Transverse colon (tissue), 4 donors: ENCODE measurements at regions not wholly inside any gene's neighbourhood (a gene's known extent, or its start where the extent isn't known, plus 50 kb on each side); places are given as distances from the start of the nearest gene placed in this dataset.

ENCODE experiments used
- DNase-seq: peaks from one replicate; pipeline ENCODE4 v3.0.0-alpha.2; 2019
- H3K27ac ChIP-seq, 4 donors: fragments of 200-600 bp; sonication (generic); 2 replicates each; pipeline ENCODE4 v1.5.1; 2016 to 2018; ENCODE audit warnings: inconsistent platforms in 4 of 4
- H3K27me3 ChIP-seq: fragments of 200-600 bp; sonication (generic); 2 replicates; pipeline ENCODE4 v1.5.1; 2017; ENCODE audit warnings: inconsistent platforms
- H3K36me3 ChIP-seq, 4 donors: fragments of 200-600 bp; sonication (generic); 2 replicates each; pipeline ENCODE4 v1.5.1; 2017 to 2019; ENCODE audit warnings: inconsistent platforms in 4 of 4
- H3K4me1 ChIP-seq, 4 donors: fragments of 200-600 bp; sonication (generic); 2 replicates each; pipeline ENCODE4 v1.5.1; 2017 to 2020; ENCODE audit warnings: inconsistent platforms in 4 of 4
- H3K4me3 ChIP-seq, 4 donors: fragments of 200-600 bp; sonication (generic); 1 replicate in 1 of 4; 2 replicates in 3 of 4; pipeline versions ENCODE4 v1.5.1 to v1.6.1; 2017 to 2019; ENCODE audit warnings: inconsistent platforms in 4 of 4
- H3K9me3 ChIP-seq, 2 donors: fragments of 200-600 bp; sonication (generic); 2 replicates each; pipeline ENCODE4 v1.5.1; 2017 to 2019; ENCODE audit warnings: inconsistent platforms in 2 of 2
- EP300 ChIP-seq: sonication (generic); formaldehyde crosslinking; IDR thresholded peaks from one replicate; pipeline ENCODE4 v1.6.1; 2017; ENCODE audit warnings: antibody characterized with exemption, low read depth
- POLR2A ChIP-seq: fragments of 450-650 bp; IDR thresholded peaks from one replicate; pipeline ENCODE4 v1.6.1; 2016; ENCODE audit warnings: antibody characterized with exemption, mild to moderate bottlenecking, moderate library complexity
- POLR2AphosphoS5 ChIP-seq, 3 donors: sonication (generic); formaldehyde crosslinking; IDR thresholded peaks; one replicate each; pipeline ENCODE4 v1.6.1; 2016; ENCODE audit warnings: antibody characterized with exemption in 3 of 3
- WGBS, 2 donors: methylation state at CpG; one replicate each; pipeline ENCODE4 v1.1.5; 2018; ENCODE audit warnings: low coverage in 1 of 2; 5-methylcytosine and 5-hydroxymethylcytosine counted together
- in situ Hi-C, 4 donors: fragments of 200-750 bp; cut with MboI; loops; one replicate each; pipeline versions ENCODE4 v1.15.0 to v1.15.1; 2017; ENCODE audit warnings: low sequenced_read_pairs in 3 of 4, low pct_ligation_motif_present in 1 of 4, low pct_unique_long_range_greater_than_20kb in 1 of 4
- intact Hi-C: fragments of 100-400 bp; cut with DNase I; formaldehyde crosslinking; loops from one replicate; pipeline ENCODE4 v1.15.1; 2023; ENCODE audit warnings: low total_unique reads
- TF ChIP-seq, protein P1 (sequence below), 5 experiments: fragments of 200-600 bp in 3 of 5; fragments of 450-650 bp in 2 of 5; sonication (generic) in 3 of 5; IDR thresholded peaks; 1 replicate in 2 of 5; 2 replicates in 3 of 5; pipeline ENCODE4 v1.5.1; 2016 to 2017; ENCODE audit warnings: antibody characterized with exemption in 5 of 5, inconsistent platforms in 3 of 5, mild to moderate bottlenecking in 2 of 5, moderate library complexity in 1 of 5

DNA sequence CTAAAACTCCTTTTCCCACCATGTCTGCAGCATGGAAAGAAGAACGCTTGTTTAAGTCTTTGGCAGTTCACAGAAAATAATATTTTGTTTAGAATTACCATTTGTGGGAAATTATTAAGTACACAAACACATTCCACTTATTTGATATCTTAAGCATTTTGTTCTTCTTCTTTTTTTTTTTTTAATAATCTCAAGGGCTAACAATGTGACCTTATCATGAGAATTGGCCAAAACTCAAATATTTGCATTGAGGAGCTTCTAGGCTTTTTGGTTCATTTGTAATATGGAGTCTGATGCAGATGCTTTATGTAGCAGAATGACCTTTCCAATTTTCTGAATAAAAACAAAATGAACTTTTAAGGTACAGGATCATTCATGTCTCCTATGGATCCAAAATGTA, 555.0 kb downstream of the ZEB2 start:
- no peaks in the 10 kb centered on the region for H3K9me3 ChIP-seq
- no peaks in the 10 kb centered on the region for H3K27me3 ChIP-seq
- H3K4me1 ChIP-seq, result no peaks in the 10 kb centered on the region
- intact Hi-C loops (no loop called here), in situ Hi-C loops (no loop called here)
- WGBS, 2 donors, result 79 to 100% methylated on average over 1 of the region's 1 CpG
- DNase-seq, result no peak
- H3K4me3 ChIP-seq, result no peak overlapping the region
- H3K36me3 ChIP-seq, result no peaks in the 10 kb centered on the region
- TF ChIP-seq, protein P1, sequence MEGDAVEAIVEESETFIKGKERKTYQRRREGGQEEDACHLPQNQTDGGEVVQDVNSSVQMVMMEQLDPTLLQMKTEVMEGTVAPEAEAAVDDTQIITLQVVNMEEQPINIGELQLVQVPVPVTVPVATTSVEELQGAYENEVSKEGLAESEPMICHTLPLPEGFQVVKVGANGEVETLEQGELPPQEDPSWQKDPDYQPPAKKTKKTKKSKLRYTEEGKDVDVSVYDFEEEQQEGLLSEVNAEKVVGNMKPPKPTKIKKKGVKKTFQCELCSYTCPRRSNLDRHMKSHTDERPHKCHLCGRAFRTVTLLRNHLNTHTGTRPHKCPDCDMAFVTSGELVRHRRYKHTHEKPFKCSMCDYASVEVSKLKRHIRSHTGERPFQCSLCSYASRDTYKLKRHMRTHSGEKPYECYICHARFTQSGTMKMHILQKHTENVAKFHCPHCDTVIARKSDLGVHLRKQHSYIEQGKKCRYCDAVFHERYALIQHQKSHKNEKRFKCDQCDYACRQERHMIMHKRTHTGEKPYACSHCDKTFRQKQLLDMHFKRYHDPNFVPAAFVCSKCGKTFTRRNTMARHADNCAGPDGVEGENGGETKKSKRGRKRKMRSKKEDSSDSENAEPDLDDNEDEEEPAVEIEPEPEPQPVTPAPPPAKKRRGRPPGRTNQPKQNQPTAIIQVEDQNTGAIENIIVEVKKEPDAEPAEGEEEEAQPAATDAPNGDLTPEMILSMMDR (IDR thresholded peaks at IDR 0.05), result no peak
- TF ChIP-seq POLR2AphosphoS5 (IDR thresholded peaks at IDR 0.05) (no peak), EP300 (no peak), POLR2A (no peak)
- H3K27ac ChIP-seq, result no peak overlapping the region

DNA sequence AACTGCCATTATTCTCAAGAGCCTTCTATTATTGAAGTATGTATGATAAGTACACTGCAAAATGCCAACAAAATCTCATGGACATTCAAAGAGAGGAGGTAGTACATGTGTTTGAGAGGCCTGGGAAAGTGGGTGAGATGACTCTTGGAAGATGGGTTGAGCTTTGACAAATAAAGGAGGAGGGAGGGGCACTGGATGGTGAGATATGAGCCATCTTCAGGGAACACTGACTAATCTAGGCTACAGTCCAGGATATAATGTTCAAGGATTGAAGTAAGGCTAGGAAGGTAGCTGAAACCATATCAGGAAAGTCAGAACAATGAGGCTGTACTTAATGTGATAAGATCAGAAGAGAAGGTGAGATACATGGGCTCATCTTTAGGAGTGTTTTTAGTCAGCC, 559.7 kb downstream of the ZEB2 start:
- Histone ChIP-seq H3K27me3 (no peaks in the 10 kb centered on the region), H3K4me1 (no peaks in the 10 kb centered on the region), H3K27ac (no peak overlapping the region), H3K9me3 (no peaks in the 10 kb centered on the region), H3K4me3 (no peak overlapping the region), H3K36me3 (no peaks in the 10 kb centered on the region)
- in situ Hi-C loops, result no loop called here
- intact Hi-C loops, result no loop called here
- DNase-seq, result no peak
- TF ChIP-seq EP300 (no peak), POLR2A (no peak), POLR2AphosphoS5 (IDR thresholded peaks at IDR 0.05) (no peak)
- TF ChIP-seq, protein P1 (IDR thresholded peaks at IDR 0.05), result no peak

DNA sequence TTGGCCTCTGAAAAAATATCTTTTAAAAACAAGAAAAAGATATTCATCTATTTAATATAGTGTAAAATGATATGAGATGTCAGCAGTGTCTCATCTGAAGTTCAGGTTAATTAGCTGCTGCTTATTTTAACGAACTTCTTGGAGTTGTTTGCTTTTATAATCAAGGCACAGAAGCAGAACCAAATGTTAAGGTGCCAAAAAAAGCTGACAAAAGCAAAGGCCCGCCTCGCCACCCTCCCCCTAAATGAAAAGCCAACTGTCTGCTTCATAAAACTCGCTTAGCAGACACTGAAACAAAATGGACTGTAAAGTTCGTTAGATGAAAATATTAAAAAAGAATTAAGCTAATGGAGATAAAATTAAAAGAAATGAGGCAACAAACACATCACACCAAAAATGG, 562.6 kb downstream of the ZEB2 start:
- Histone ChIP-seq H3K4me3 (no peak overlapping the region), H3K27ac (no peak overlapping the region), H3K36me3 (no peaks in the 10 kb centered on the region), H3K4me1 (no peaks in the 10 kb centered on the region), H3K27me3 (no peaks in the 10 kb centered on the region), H3K9me3 (no peaks in the 10 kb centered on the region)
- intact Hi-C loops (no loop called here), in situ Hi-C loops (no loop called here)
- DNase-seq, result no peak
- TF ChIP-seq, protein P1 (IDR thresholded peaks at IDR 0.05), result no peak
- TF ChIP-seq POLR2AphosphoS5 (IDR thresholded peaks at IDR 0.05), result no peak
- no peak for TF ChIP-seq EP300
- TF ChIP-seq POLR2A, result no peak
- WGBS, 2 donors, result 81 to 90% methylated on average over 5 of the region's 5 CpGs

DNA sequence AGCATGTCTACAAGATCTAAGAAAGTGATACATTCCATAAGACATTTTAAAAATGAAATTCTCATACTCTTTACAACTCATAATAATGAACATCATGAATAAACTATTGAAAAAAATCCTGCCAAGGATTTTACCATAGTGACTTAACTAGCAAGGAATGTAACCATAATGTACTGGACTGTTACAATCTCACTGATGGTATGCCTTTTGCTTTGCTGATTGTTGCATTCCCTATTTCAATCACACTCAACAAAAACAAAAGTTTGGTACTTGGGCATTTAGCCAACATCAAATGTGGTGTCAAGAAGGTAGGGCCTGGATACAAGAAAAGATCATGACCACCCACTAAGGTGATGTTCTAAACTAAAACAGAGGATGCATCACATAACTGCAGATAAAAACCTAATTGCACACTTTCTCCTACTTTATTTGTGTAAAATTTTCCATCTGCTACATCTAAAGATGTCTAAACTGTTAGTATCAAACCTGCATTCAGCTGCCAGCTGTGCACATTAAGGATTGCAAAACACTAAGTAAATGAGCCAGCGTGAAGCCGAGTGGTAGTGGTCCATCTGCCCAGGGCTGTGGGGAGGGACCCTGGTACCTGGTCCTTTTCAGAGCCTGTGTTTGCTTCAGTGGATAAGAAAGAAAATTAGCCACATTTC, 564.4 kb downstream of the ZEB2 start:
- Histone ChIP-seq H3K4me3 (no peak overlapping the region), H3K27me3 (no peaks in the 10 kb centered on the region), H3K27ac (peak overlapping the region in 2 of 4 donors; percentile 8 to 38), H3K9me3 (no peaks in the 10 kb centered on the region), H3K4me1 (no peaks in the 10 kb centered on the region), H3K36me3 (no peaks in the 10 kb centered on the region)
- in situ Hi-C loops, result no loop called here
- 75 to 86% methylated on average over 2 of the region's 2 CpGs for WGBS, 2 donors
- intact Hi-C loops, result no loop called here
- no peak for DNase-seq
- no peak for TF ChIP-seq POLR2A
- TF ChIP-seq, protein P1 (IDR thresholded peaks at IDR 0.05), result no peak
- TF ChIP-seq EP300, result no peak
- TF ChIP-seq POLR2AphosphoS5 (IDR thresholded peaks at IDR 0.05), result no peak
